Panc1 (cell line): ENCODE measurements at regions not wholly inside any gene's neighbourhood (a gene's known extent, or its start where the extent isn't known, plus 50 kb on each side); places are given as distances from the start of the nearest gene placed in this dataset.

ENCODE experiments used
- ATAC-seq: fragments of 200-7000 bp; cut with Tn5 transposase; 2 replicates; pipeline ENCODE4 v1.9.1; 2020; ENCODE audit warnings: mild to moderate bottlenecking, moderate library complexity
- BruUV-seq: library from RNA; stranded (reverse); fragments of 400-500 nt; replicated peaks from 2 replicates; lab custom pipeline; 2021; lab: Mats Ljungman, UMichigan
- CTCF ChIA-PET: fragments of 300-600 bp; sonication (Branson Sonifier 250); formaldehyde crosslinking; loops from one replicate; lab custom pipeline; 2022; ENCODE audit warnings: antibody characterized with exemption; lab: Charles Lee
- POLR2A ChIA-PET: fragments of 300-600 bp; sonication (Branson Sonifier 250); formaldehyde crosslinking; loops from one replicate; lab custom pipeline; 2022; ENCODE audit warnings: antibody characterized with exemption; lab: Charles Lee
- DNase-seq: peaks from one replicate; pipeline ENCODE4 v3.0.0-alpha.2; 2010; ENCODE audit warnings: low read depth, low spot score
- H3K27ac ChIP-seq: 2 replicates; pipeline ENCODE4 v1.5.1; 2011; ENCODE audit warnings: mild to moderate bottlenecking, low read length, inconsistent platforms
- H3K27me3 ChIP-seq: fragments of 200-500 bp; sonication (Bioruptor generic); 2 replicates; pipeline ENCODE4 v1.6.0; 2014; ENCODE audit warnings: low read length, inconsistent platforms; ENCODE audit not compliant: control insufficient read depth, insufficient read depth
- H3K36me3 ChIP-seq: fragments of 200-500 bp; sonication (Bioruptor generic); 2 replicates; pipeline ENCODE4 v1.5.1; 2014; ENCODE audit warnings: inconsistent platforms, mild to moderate bottlenecking, low read length, moderate library complexity; ENCODE audit not compliant: control insufficient read depth, insufficient read depth
- H3K4me1 ChIP-seq: 2 replicates; pipeline ENCODE4 v1.5.1; 2011; ENCODE audit warnings: inconsistent platforms, mild to moderate bottlenecking, low read length, moderate library complexity; ENCODE audit not compliant: control insufficient read depth, insufficient read depth
- H3K4me3 ChIP-seq, 2 experiments: 2 replicates each; pipeline ENCODE4 v1.5.1; 2011 to 2012; ENCODE audit warnings: low read depth in 2 of 2, low read length in 2 of 2, mild to moderate bottlenecking in 2 of 2, inconsistent platforms in 1 of 2, moderate library complexity in 1 of 2
- H3K9me3 ChIP-seq: fragments of 200-500 bp; sonication (Bioruptor generic); 2 replicates; pipeline ENCODE4 v1.5.1; 2014; ENCODE audit warnings: low read depth, mild to moderate bottlenecking, inconsistent platforms, low read length, moderate library complexity; ENCODE audit not compliant: control insufficient read depth, insufficient read depth
- CTCF ChIP-seq: fragments of 450-650 bp; IDR thresholded peaks from 2 replicates; pipeline ENCODE4 v1.5.1; 2017; ENCODE audit warnings: mild to moderate bottlenecking
- POLR2AphosphoS5 ChIP-seq: IDR thresholded peaks from 2 replicates; pipeline ENCODE4 v1.6.1; 2012; ENCODE audit warnings: mild to moderate bottlenecking, low read depth, low read length, moderate library complexity
- SIN3A ChIP-seq: IDR thresholded peaks from 2 replicates; pipeline ENCODE4 v1.6.1; 2012; ENCODE audit warnings: low read depth, mild to moderate bottlenecking, low read length, moderate library complexity, borderline replicate concordance; ENCODE audit not compliant: insufficient read depth
- TCF7L2 ChIP-seq: IDR thresholded peaks from 2 replicates; pipeline ENCODE4 v1.6.1; 2011; ENCODE audit warnings: mild to moderate bottlenecking, low read depth, low read length, inconsistent platforms
- in situ Hi-C: cut with HindIII; loops from 2 replicates; pipeline ENCODE4 v1.10.0; 2016; ENCODE audit warnings: low sequenced_read_pairs, low pct_unique_long_range_greater_than_20kb
- intact Hi-C: fragments of 100-400 bp; cut with micrococcal nuclease; formaldehyde crosslinking; loops from one replicate; pipeline ENCODE4 v1.10.0; 2022; ENCODE audit not compliant: unreplicated experiment
- TF ChIP-seq, protein P1 (sequence below), 2 experiments: IDR thresholded peaks; 2 replicates each; pipeline ENCODE4 v1.6.1; 2011 to 2012; ENCODE audit warnings: low read depth in 2 of 2, control low read depth in 1 of 2, low read length in 1 of 2, mild to moderate bottlenecking in 1 of 2, moderate library complexity in 1 of 2; ENCODE audit not compliant: insufficient read depth in 1 of 2

DNA sequence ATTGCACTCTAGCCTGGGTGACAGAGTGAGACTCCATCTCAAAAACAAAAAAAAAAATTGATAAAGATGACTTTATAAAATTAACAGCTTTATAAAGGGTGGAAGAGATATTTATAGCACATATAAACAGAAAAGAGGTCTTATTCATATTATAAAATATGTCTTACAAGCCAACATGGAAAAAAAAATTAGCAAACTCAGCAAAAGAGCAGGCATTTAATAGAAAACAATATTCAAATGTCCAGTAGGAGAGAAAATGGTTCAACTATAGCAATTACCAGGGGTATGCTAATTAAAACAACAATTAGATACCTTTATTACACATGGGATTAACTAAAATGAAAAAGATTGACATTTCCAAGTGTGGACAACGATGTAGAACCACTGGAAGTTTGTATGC, 929.1 kb downstream of the REEP3 start:
- Histone ChIP-seq H3K27ac (no peak overlapping the region), H3K4me1 (no peaks in the 10 kb centered on the region), H3K27me3 (no peaks in the 10 kb centered on the region), H3K36me3 (no peaks in the 10 kb centered on the region), H3K4me3 (no peak overlapping the region), H3K9me3 (peaks cover 7% of the 10 kb centered on the region)
- in situ Hi-C loops (no loop called here), intact Hi-C loops (no loop called here)
- no peak for DNase-seq
- ChIA-PET CTCF (interaction anchor here (0.7 kb wide), 1 partner anchor 275 kb away, joined by 5 read pairs; no protein-coding TSS in a partner anchor), POLR2A (no interaction called here)
- no peak for ATAC-seq
- TF ChIP-seq, protein P1, sequence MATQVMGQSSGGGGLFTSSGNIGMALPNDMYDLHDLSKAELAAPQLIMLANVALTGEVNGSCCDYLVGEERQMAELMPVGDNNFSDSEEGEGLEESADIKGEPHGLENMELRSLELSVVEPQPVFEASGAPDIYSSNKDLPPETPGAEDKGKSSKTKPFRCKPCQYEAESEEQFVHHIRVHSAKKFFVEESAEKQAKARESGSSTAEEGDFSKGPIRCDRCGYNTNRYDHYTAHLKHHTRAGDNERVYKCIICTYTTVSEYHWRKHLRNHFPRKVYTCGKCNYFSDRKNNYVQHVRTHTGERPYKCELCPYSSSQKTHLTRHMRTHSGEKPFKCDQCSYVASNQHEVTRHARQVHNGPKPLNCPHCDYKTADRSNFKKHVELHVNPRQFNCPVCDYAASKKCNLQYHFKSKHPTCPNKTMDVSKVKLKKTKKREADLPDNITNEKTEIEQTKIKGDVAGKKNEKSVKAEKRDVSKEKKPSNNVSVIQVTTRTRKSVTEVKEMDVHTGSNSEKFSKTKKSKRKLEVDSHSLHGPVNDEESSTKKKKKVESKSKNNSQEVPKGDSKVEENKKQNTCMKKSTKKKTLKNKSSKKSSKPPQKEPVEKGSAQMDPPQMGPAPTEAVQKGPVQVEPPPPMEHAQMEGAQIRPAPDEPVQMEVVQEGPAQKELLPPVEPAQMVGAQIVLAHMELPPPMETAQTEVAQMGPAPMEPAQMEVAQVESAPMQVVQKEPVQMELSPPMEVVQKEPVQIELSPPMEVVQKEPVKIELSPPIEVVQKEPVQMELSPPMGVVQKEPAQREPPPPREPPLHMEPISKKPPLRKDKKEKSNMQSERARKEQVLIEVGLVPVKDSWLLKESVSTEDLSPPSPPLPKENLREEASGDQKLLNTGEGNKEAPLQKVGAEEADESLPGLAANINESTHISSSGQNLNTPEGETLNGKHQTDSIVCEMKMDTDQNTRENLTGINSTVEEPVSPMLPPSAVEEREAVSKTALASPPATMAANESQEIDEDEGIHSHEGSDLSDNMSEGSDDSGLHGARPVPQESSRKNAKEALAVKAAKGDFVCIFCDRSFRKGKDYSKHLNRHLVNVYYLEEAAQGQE (IDR thresholded peaks at IDR 0.05; ENCODE audit: insufficient read depth in 1 of 2, low read depth in 2 of 2, low read length in 1 of 2) = no peak
- TF ChIP-seq SIN3A = no peak
- BruUV-seq = no TSS peak

DNA sequence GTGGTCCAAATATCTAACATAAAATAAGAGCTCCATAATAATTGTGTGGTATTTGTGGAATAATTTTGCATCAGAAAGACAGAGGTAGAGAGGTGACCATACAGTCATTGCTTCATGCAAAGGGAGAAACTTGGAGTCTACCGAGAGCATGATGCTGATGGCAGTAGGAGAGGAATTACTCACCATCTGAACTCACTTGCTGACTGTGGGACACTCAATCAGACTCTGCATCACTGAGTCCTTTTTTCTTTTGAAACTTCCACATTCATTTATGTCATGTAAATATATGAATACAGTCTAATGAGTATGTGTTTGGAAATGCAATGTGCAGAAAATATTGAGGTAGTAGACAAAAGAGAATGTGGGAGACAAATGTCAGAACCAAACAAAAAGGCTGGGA, 933.8 kb downstream of the REEP3 start:
- Histone ChIP-seq H3K27ac (no peak overlapping the region), H3K36me3 (no peaks in the 10 kb centered on the region), H3K27me3 (no peaks in the 10 kb centered on the region), H3K4me1 (no peaks in the 10 kb centered on the region), H3K9me3 (peaks cover 4% of the 10 kb centered on the region; the same call in 1 of the 2 replicates), H3K4me3 (no peak overlapping the region)
- in situ Hi-C loops (no loop called here), intact Hi-C loops (no loop called here)
- ChIA-PET POLR2A (no interaction called here), CTCF (no interaction called here)
- no TSS peak for BruUV-seq
- DNase-seq = no peak
- ATAC-seq = no peak
- TF ChIP-seq CTCF (no peak), TCF7L2 (no peak), POLR2AphosphoS5 (no peak), SIN3A (no peak)
- TF ChIP-seq, protein P1 (IDR thresholded peaks at IDR 0.05; ENCODE audit: insufficient read depth in 1 of 2, low read depth in 2 of 2, low read length in 1 of 2) = no peak
